Activated CD4-positive, alpha-beta T cell treated with anti-CD3 and anti-CD28 coated beads, Interleukin-10, Interleukin-2, amounts not matched to agents 100 ng/mL and 50 ng/mL, durations not matched to agents 16 hours and 8 hours (primary cell): ENCODE measurements at regions not wholly inside any gene's neighbourhood (a gene's known extent, or its start where the extent isn't known, plus 50 kb on each side); places are given as distances from the start of the nearest gene placed in this dataset.

Source experiments
- DNase-seq: peaks from one replicate; pipeline ENCODE4 v3.0.0-alpha.2; 2020

DNA sequence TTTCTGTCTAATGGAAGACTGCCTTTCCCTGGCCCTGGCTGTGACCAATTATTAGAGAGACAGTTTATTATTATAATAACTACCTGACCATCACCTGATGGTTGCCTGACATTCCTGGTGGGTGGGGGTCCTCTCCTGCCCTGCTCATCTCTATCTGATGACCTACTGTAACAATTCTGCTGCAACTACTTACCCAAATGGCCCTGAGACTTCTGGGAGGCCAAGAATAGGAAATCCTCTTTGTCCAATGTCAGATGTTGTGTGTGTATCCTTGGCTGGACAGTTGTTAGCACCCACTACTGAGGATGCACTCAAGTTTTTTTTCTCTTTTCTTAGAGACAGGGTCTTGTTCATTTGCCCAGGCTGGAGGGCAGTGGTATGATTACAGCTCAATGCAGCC is 110.3 kb downstream of the DDX1 start:
- no peak for DNase-seq

DNA sequence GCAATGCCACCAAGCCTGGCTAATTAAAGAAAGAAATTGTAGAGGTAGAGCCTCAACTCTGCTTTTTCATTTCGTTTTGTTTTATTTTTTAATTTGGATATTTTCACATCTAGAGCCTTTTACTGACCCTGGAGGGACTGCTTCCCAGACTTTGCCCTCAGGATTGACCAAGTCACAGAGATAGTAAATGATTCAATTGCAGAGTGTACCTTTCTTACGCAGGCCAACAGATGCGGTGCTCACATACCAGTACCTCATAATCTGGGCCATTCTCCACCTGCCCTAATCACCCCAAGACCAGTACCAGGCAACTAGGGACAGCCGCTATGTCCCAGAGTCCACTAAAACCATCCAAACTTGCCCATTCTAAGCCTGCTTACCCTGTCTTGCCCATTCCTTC is 110.8 kb downstream of the DDX1 start:
- no peak for DNase-seq

DNA sequence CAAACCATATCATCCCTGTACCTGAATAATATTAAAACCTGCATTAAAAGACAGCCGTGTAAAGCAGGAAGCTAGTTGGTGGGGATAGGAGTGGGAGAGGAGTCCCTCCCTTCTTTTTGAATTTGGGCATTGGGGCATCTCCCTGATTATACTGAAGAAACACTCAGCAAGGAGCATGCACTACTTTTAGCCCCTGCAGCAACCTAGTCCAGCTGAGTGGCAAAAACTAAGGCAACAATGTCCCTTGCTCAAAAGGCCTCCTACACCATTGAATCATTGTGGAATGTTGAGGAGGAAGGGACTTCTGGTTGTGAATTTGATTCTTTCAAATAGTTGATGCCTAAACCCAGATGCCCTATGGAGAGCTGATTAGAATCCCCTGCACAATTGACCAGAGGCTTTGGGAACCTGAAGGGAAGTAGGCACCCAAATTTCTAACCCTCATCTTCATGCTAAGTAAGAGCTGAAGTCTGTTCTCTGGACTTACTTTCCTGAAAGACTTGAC is 111.7 kb downstream of the DDX1 start:
- no peak for DNase-seq

DNA sequence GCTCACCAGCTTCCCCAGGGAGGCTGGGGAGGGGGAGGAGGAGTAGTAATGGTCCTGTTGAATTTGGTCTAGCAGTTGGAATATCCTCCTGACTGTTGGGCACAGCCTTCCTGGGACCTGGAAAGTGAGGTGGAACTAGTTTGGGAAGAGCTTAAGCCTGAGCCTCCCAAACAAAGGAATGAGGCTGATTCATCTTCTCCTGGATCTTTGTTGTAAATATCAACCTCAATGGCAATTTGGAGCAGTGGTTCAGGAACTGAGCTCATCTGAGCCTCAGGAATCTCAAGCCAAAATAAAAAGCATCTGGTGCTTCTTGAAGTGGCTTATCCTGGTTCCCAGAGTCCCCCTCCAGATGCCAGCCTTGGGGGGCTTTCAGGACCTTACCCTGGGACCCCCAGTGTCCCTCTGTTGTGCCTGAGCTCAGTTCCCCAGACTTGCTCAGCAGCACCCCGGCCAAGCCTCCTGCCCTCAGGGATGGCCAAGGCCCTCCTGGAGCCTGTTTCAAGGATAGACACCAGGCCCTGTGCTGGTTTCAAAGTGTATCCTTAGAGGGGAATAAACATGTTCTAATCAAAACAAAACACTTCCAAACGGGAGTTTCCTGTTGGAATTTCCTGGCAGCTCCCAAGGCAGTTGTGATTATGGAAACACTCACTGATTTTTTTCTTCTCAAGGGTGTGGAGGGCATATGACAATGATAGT is 112.6 kb downstream of the DDX1 start:
- no peak for DNase-seq

DNA sequence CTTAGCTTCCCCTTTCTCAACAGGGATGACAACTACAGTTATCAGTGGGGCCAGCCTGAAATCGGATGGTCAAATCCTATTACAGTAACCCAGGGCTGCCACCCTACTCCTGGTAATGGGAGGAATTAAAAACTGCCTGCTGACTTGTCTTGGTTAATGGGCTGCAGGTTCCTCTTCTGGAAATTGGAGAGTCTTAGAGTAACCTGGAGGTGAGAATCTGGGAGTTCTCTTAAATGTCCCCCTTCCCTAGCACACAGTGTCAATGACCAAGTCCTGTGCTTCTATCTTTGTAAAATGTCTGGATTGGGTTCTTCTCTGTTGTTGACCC is 113.1 kb downstream of the DDX1 start:
- no peak for DNase-seq

DNA sequence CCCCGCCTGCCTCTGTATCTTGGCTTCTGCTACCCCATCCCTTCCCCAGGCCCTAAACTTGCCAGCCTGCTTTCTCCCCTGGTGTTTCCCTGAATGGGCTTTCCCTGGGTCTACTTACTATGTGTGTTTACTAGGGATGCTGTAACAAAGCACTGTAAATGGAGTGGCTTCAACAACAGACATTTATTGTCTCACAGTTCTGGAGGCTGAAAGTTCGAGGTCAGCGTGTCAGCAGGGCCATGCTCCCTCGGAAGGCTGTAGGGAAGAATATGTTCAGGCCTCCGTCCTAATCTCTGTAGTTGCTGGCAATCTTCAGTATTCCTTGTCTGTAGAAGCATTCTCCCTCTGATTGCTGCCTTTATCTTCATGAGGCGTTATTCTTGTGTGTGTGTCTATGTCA is 113.6 kb downstream of the DDX1 start:
- DNase-seq, result no peak

DNA sequence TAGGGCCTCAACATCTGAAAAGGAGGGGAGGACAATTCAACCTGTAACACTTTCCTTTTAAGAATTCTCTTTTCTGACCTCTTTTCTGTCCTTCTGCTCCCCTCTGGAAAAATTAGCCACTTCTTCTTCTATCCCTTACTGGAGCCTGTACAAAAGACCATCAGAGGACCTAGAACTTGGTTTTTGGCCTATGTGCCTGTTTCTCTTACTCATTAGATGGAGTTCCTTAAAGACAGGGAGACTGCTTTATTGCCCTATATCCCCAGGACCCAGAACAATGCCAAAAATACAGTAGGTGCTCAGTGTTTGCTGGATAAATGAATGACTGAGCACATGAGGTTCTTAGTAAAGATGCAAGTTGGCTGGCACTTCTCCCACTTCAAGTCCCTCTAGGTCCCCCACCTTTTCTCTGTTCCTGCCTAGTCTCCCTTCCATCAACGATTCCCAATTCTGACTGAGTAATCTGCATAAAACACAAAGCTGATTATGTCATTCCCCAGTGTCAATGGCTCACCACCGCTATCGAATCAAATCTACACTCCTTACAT is 114.2 kb downstream of the DDX1 start:
- no peak for DNase-seq

DNA sequence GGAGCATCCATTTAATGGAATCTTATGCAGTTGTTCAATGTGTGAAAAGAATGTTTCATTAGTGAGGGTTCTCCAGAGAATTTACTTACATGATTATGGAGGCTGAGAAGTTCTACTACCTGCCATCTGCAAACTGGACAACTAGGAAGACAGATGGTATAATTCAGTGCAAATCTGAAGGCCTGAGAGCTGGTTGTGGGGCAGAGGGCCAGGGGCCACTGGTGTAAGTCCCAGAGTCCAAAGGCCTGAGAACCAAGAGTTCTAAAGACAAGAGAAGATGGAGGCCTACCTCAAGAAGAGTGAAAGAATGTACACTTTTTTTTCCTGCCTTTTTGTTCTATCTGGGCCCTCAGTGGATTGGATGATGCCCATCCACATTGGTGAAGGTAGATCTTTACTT is 114.8 kb downstream of the DDX1 start:
- DNase-seq, result no peak

DNA sequence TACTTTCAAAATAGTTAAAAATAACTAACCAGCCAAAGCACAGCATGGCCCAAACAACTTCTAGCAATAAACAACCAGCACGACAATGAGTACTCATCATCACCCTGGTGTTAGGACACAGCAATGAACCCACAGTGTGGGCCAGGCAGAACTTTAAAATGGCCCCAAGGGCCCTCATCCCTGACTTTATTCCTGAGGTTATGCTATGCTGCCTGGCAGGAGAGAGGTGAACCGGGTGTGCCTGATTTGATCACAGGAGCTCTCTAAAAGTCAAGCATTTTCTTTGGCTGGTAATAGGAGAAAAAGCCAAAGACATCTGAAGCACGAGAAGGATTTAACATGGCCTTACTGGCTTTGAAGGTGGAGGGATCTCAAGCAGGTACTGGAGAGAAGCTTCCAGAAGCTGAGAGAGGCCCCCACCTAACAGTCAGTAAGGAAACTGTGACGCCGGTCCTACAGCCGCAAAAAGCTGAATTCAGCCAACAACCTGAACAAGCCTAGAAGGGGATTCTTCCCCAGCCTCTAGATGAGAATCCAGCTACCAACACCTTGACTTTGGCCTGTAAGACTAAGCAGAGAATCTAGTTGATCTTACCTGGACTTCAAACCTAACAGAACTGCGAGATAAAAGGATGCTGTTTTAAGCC is 115.4 kb downstream of the DDX1 start:
- no peak for DNase-seq

DNA sequence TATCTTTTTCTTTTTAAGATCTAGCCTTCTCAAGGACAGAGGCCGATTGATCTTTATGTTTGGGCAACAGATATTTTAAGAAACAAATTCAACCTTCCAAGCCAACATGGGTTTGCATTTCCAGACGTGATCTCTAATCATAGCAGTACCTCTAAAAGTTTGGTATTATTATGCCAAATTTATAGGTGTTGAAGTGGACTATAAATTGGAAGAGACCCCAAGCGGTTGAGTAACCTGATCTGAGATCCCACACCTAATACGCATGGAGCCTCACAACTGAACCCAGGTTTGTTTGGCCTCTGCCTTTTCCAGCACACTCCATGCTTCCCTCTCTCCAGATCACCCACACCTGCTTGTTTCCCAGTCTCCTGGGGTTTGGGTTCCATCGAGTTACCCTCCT is 116.5 kb downstream of the DDX1 start:
- DNase-seq, result no peak

DNA sequence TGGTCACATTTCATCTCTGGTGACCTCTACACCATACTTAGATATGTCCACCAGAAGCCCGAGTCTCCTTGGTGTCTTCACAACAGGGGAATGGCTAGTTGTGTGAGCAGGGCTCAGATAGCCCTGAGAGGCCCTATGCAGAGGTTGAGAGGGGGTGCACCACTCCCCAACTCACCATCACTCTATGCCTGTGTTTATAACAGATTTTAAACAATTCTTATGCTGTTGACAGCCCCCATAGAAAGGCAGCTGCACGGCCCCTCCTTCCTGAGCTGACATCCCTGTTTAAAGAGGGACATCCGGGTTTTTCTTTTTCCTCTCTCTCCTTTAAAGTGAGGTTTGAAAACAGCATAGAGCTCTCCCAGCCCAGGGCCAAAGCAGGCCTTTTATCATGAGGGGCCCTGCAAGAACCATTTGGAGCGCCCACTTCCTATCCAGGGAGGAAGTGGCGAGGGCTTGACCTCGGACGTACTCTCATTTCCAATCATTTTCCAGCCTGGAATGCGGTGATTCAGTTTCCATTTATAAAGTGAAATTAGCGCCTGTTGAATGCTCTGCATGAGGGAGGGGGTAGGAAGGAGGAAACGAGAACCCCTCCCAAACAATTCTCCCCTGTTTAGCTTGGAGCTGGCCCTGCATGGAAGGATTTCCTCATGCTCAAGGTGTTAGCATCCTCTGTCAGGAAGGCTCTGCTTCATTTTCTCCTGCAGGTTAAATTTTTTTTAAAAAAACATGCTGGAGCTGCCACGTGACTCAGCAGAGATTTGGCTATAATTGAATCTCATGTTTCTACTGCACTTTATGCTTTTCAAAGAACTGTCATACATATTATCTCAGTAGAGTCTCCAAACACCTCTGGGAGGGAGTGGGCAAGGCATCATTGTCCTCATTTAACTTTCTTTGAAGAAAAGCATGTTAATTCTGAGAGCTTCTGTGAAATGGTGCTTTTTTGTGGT is 117.5 kb downstream of the DDX1 start:
- DNase-seq, result no peak

DNA sequence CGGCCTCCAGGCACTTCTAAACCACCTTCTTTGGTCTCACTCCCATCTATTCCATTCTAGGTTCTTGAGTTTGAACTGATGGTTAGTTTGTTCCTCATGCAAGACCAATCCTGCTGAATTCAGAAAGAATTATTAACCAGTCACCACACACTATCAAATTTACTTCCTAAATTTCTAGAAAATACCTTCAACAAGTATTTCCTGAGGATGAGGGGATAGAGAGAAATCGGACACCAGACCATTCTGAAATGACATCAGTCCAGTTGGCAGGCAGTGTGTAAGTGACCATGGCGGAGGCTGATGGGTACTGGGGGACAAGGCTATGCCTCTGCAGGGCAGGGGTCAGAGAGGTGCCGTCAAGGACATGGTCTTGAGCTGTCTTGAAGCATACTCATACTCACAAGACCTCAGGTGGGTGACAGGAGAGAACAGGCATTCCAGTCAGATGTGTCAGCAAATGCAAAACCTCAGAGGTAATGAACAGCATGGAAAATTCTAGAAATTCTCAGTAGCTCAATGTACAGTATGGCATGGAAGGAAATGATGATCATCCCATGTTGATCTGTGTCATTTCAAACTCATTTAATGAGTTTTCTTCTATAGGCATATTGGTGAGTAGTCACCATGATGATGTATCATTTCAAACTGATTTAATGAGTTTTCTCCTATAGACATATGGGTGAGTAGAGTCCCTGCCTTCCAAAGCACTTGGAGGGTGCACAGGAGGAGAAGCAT is 119.6 kb downstream of the DDX1 start:
- no peak for DNase-seq

DNA sequence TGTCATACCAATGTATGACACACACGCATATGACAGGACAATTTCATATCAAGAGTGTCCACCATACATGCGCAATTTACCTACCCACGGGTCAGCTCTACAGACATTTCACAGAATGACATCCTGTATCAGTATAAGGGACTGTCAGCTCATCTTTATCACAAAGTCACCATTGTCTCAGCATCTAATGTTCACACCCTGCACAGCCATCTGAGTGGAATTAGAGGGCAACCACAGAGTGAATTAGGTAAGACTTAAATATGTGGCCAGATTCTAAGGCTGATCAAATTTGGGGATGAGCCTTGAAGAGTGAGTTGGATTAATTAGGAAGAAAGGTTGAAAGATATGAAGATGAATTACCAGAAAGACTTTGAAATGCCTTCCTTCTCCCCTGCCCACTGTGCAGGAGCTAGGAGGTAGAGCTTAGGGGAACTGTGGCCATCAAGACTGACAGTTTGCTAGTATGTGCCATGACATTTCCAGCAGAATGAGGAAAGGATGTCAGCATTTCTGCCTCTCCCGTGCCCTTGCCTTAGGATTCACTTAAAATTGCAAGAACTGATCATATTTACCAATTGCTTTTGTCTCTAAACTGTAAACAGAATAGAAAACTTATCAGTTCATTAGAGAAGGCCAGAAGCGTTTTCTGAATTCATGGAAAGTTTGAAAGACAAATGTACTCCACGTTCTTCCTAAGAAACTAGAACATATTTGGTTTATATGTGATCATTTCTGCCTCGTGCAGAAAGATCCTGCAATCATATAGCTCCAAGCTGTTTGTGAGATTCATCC is 121.1 kb downstream of the DDX1 start:
- DNase-seq, result no peak

DNA sequence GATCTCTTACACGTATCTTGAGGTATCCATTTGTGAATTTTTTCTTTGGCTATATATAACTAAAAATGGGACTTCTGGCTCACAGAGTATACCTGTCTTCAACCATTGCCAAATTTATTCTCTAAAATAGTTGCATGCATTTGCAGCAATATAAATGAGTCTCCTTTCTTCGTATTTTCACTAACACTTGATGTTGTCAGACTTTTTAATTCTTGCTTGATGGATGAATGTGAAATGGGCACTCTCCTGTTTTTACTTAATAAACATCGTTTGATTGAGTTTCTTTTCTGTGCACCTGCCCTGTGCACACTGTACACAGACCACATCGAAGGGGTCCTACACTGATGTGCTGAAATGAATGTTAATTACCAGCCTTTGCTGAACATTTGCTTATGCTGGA is 121.8 kb downstream of the DDX1 start:
- no peak for DNase-seq

DNA sequence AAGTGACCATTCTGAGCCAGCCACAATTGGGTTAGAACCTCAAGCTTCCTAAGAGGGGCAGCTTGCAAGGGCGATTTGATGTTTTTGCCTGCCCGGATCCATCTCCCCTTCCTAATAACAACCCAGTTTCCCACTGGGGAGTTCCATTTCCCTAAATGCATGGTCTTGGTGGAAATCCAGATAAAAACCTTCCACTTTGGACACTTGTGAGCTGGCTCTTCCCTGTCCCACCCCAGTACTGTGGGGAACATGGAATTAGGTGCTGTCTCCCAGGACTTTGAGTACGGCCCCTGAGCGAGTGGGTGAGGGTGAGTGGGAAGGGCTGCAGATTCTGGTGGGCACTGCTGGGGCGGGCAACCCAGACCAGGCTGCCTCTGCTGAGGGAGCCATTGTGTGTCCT is 122.3 kb downstream of the DDX1 start:
- DNase-seq, result no peak

DNA sequence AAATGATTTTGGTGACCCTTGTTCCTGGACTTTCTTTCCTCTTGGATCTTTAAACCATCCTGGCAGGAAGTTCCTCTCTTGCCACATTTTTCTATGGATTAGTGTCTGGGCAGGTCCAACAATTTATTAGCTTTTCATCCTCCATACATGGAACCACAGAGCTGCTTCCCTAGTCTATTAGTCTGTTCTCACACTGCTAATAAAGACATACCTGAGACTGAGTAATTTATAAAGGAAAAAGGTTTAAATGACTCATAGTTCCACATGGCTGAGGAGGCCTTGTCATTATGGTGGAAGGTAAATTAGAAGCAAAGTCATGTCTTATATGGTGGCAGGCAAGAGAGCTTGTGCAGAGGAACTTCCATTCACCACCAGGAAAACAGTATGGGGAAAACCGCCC is 122.9 kb downstream of the DDX1 start:
- no peak for DNase-seq

DNA sequence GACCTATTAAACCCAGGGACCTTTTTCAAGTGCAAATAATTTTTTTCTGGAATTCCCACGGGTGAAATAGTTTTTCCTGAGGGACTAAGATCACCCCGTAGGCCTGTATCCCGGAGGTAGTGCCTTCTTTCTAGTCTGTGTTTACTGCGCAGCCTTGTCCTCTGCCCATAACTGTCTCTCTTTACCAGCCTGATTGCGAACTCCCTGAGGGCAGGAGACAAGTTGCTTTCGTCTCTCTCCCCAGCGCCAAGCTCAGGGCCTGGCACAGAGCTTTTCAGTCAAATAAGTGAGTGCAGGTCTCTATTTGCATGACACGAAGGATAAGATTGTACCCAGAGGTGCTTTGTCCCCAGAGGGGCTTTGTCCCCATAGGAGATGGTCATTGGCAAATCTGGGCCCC is 123.9 kb downstream of the DDX1 start:
- no peak for DNase-seq

DNA sequence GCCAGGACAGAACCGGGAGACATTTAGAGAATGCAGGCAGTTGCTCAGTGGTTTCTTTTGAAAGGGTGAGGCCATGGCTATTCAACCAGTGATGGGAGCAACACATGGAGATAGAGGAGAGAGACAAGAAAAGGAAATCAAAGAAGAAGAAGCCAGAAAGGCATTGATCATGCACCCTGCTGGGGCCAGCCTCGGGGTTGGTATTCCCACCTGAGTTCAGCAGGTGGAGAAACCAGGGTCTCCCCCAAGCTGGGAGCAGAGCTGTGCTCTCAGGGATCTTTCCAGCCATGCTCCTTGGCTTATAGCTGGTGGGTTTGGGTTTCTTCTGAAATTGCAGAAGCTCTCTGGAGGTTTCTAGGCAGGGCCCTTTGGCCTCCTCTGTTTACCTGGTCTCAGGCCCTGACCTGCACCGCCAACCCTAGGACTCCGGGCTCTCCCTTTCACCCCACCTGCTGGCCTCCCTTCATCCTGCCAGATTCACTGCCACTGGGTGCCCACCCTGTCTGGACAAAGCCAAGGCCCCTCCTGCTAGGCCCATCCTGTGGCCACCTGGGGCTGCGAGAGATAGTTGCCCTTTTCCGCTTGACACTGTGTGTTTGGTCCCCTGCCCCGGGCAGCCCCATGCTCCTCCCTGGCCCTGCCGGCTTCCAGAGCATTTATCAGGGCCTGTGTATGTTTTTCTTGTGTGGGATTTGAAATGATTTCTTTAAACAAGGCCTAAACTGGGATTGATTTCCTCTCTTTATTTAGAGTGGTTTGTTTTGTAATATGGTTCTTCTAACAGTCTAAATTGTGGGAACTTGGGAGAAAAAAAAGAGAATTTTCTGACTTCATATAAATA is 126.7 kb downstream of the DDX1 start:
- DNase-seq, result no peak

DNA sequence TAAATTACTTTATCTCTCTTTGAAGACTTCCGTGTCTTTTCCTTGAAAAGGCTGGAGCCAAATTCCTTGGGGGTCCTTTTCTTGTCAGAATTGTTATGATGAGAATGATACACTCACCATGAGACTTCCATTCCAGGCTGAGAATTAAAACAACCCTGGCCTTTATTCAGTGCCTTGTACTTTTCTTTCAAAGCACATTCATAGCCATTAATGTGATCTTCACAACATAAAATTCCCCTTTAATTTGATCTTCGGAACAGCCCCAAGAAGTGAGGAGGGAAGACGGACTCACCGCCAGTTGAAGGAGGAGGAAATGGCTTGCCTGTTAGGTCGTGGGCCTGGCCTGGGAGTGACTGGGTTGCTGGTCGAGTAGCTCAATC is 127.3 kb downstream of the DDX1 start:
- DNase-seq, result no peak

DNA sequence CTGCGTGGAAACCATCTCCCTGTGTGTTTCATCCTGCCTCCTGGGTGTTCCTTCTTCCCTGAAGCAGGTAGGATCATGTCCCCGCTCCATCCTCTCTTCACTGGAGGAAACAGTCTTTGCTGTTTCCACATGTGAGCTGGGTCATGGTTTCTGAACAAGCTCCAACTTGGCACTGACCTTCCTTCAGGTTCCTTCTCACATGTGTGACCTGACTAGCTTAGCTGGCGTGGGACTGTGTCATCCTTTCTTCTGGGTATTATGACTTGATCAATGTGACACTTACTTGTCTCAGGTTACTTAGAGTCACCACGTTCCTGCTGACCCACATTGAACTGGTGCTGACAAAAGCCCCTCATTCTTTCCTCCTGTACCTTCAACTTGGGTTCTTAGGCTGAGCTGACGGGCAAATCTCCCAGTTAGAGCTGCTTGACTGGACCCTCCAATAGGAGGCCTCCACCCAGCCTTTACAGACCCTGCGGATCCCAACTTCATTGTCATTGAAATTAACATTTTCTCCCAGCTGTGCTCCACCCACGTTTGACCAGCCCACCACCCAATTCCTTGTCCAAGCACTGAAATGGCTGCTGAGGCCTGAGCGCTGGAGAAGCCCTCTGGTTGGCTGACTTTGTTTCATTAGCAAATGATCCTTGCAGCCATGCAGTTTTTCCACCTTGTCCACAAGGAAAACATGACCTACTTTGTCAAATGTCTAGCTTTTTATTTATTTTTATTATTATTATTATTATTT is 128.1 kb downstream of the DDX1 start:
- no peak for DNase-seq
